HG03558 (cell line): ENCODE measurements at regions not wholly inside any gene's neighbourhood (a gene's known extent, or its start where the extent isn't known, plus 50 kb on each side); places are given as distances from the start of the nearest gene placed in this dataset.
"Not testable (repeated sequence)": the region's sequence is repeated elsewhere in the genome, so short reads cannot be mapped to it uniquely, and the experiment has no call there.

Experiments
- ATAC-seq: cut with Tn5 transposase; IDR thresholded peaks from one replicate; pipeline ENCODE4 v1.9.1; 2021; ENCODE audit warnings: moderate number of reproducible peaks; ENCODE audit not compliant: unreplicated experiment; ENCODE audit errors: extremely low read depth

DNA sequence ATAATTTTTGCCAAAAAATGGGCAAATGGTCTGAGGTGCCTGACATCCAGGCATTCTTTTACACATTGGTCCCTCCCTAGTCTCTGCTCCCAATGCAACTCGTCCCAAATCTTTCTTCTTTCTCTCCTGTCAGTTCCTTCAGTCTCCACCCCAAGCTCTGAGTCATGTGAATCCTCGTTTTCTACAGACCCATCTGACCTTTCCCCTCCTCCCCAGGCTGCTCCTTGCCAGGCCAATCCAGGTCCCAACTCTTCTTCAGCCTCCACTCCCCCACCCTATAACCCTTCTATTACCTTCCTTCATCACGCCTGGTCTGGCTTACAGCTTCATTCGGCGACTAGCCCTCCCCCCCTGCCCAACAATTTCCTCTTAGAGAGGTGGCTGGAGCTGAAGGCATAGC lies 55.3 kb downstream of the BBS10 start:
- ATAC-seq, result not testable (repeated sequence)

DNA sequence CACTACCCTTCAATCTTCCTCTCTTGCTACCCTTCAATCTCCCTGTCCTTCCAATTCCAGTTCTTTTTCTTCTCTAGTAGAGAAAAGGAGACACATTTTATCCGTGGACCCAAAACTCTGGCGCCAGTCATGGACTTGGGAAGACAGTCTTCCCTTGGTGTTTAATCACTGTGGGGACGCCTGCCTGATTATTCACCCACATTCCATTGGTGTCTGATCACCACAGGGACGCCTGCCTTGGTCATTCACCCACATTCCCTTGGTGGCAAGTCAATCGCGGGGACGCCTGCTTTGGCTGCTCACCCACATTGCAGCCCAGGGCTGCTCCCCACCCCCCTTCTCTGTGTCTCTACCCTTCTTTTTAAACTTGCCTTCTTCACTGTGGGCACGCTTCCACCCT lies 55.9 kb downstream of the BBS10 start:
- ATAC-seq, result not testable (repeated sequence)

DNA sequence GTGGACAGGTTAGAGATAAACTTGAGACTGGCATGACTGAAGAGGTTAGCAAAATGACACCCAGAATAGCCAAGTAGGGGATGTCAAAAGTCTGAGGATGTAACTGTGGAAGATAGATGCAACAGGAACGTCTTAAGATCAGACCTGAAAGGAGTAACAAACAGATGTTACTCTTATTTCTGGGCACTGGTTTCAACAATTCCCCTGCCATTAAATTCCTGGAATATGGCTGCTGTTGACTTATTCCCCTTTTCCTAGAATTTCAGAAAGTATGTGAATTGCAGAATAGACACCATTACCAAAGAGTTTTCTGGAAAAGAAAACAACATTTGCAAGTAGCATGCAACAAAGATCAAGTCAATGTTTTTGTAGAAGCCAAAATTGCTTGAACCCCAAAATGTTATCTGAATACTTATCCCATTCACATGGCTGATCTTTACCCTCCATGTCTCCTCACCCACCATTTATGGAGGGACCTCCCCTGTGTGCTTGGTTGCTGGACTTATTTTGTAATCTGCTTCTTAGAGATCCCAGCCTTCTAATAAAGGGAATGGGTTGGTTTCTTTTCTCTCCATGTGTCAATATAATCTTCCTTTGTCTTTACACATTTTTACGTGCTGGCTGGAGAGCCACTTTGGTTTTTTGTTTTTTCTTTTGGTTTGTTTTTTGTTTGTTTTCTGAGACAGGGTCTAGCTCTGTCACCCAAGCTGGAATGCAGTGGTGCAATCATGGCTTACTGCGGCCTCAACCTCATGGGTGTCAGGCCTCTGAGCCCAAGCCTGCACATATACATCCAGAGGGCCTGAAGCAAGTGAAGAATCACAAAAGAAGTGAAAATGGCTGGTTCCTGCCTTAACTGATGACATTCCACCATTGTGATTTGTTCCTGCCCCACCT lies 57.0 kb downstream of the BBS10 start:
- ATAC-seq, result no peak

DNA sequence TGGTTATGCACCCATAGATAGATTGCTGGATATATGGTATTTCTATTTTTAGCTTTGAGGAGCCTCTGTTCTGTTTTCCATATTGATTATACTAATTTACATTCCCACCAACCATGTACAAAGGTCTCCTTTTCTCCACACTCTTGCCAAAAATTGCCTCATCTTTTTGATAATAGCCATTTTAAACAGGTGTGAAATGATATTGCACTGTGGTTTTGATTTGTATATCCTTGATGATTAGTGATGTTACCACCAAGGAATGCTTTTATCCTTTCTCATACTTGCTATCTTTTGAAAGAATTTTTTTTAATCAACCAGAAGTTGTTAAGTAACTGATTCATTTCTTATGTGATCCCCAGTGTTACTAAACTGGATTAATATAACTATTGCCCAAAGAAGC lies 60.0 kb downstream of the BBS10 start:
- no peak for ATAC-seq

DNA sequence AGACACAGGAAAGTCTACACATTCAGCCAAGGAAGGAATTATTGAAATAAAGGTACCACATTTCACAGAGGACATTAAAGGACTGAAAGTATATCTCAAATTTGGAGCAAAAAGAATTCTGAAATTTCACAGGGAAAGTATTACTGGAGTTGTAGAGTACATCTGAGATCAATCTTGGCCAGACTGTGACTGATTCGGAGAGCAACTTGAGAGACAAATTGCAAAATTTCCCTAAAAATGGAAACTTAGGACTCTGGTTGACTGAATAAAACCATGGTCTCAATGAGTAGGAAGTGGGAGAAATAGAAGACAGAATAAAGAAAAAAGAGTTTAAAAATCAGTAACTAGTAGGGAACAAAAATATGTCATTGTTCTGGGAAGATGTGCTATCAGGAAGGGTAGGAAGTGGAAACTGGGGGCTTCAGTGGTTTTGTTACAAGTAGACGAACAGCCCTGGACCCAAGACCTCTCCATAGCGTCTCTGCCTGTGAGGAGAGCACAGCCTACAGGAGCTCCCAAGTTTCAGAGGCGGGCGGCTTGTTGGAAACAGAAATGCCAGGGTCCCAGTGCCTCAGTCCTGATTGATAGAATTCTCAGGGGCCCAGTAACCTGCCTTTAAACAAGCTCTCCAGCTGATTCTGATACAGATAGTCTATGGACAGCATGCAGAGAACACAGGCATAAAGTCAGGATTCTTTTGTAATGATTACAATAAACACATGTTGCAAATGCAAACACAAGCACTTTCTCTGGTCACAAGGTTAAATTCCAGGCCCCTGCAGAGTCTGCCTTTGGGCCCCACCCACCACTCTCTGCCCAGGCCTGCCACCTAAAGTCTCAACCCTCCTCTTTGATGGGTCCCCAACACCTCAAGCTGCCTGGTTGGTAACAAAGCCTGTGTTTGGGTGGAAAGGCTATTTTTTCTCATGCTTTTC lies 63.1 kb downstream of the BBS10 start:
- ATAC-seq, result no peak

DNA sequence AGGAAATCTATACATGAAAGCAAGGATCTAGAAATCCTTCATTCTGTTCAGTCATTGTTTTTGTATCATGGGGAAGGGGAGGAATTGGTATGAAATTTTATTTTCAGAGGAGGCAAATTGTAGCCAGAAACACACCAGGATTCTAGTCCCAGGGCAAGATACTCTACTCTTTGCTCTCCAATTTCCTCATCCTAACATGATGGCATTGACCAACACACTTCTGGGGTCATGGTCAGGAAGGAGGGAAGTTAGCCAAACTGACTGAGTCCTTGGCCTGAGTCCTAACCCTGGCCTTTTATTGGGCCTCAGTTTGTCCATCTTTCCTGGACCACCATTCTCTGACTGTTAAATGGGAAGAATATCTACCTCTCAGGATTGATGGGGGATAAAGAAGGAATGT lies 65.5 kb downstream of the BBS10 start:
- no peak for ATAC-seq

DNA sequence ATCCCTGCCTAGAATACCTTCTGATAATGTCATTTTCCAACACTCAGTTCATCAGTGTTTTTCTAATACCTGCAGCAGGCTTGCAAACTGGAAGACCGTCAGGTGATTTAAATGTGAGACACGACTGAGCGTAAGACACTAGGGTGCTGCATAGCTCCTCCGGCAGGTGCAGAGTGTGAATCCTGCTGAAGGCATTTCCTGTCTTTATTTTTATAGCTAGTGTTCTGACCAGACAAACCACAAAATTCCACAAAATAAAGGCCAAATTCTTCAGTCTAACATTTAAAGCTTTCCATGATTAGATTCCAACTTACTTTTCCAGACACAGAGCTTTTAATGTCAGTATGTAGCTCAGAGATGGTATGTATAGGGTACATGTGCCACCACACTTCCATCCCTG lies 70.7 kb downstream of the BBS10 start:
- ATAC-seq, result no peak

DNA sequence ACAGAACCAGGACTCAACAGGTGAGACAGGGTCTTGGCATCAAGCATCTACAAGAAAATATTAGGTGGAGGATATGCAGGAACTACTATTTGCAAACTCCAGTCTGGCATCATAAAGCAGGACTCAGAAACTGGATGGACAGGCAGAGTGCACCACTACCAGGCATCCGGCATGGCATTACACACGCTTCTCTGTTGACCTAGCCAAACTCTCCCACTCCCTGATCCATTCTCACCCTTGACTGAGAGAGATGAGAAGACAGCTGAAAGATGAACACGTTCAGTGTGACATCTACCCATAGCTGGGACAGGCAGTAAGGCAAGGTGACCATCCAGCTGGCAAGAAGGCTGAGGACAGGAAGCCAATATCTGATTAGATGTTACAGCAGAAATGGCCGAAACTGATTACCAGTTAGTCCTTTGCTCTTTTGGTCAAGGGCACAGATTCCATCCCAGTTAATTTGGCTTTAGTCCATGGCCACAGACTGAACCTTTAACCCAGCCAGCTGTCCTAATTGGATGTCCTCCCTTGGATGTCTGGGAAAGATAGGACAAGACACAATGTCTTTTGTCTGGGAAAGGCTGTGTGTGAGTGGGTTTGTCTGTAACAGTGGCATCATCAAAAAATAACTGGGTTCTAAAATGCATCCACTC lies 71.6 kb downstream of the BBS10 start:
- no peak for ATAC-seq

DNA sequence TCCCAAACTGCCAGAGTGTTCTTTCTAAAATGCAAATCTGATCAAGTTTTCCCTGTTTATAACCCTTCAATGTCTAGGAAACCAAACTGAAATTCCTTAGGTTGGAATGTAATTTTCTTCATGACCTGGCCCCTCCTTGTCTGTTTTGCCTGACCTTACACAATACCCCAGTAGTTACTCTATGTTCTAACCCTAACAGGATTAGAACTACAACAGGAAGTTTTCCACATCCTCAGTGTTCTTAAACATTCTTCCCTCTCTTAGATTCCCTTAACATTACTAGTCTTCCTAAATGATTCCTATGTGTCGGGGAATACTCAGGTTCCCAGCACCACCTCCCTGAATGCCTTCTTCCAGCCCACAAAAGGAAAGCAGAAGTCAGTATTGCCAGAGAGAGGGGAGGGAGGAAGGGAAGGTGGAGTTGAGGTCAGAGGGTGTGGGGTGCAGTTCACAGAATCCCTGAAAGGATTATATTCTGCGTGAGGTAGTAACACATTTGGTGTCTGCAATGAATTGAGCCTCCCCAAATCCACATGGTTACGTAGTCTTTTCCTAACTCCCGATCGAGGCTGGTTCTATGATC lies 72.6 kb downstream of the BBS10 start:
- no peak for ATAC-seq

DNA sequence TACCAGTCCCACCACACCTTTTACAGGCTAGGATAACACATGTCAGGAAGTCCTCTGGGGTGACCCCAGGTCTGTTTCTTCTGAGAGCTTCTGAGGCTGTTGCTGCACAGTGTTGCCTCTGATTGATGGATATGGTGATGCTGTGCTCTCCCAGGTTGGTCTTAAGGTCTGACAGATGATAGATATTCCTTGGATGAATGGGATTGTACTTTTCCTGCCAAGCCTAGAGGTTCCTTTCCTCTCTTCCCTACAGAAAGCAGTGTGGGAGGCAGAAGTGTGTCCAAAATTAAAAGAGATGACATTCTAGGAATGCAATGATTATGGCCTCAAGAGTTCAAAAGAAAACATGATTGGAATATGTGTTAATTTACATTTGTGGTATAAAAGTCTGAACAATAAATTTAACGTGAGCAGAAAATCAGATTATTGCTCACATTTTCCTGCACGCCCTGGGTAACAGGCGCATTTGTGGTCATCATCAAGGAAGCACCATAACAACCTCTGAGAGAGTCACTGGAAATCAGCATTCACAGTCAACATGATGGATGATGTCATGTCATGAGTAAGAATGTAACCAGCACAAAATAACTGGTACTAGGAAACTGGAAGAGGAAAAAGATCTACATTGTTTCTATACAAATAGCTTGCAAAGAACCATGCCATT lies 73.7 kb downstream of the BBS10 start:
- ATAC-seq, result no peak

DNA sequence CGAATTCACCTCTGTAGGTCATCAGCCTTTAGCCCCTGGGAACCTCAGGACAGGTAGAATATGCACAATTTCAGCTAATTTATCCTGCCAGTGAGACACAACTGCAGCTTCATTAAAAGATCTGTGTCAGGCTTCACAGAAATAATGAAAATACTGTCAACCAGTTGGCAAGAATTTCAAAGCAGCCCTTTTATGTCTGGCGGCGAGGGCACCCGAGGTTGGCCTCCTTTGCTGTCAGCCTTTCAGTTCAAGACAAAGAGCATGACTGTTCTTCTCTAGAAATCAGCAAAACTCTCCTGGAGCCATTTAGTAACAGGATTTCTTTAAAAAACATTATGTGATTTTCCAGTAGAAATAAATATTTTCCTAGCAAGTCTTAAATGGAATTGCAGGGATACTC lies 75.9 kb downstream of the BBS10 start:
- no peak for ATAC-seq

DNA sequence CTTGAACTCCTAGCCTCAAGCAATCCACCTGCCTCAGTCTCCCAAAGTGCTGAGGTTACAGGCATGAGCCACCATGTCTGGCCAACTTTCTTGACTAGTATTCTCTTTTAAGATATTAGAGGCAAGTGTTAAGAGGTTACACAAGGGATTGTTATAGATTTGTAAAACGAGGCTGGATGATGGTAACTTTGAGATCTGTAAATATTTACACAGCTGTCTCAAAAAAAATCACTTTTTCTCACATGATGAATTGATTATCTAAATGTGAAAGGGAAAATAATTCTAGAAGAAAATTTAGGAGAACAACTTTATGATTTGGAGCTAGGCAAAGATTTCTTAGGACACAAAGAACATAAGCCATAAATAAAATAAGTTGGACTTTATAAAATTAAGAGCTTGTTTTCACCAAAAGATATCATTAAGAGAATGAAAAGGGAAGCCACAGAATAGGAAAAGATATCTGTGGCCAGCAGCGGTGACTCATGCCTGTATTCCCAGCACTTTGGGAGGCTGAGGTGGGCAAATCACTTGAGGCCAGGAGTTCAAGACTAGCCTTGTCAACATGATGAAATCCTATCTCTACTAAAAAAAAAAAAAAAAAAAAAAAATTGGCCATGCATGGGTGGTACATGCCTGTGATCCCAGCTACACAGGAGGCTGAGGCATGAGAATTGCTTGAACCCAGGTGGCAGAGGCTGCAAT lies 77.4 kb downstream of the BBS10 start:
- ATAC-seq, result no peak

DNA sequence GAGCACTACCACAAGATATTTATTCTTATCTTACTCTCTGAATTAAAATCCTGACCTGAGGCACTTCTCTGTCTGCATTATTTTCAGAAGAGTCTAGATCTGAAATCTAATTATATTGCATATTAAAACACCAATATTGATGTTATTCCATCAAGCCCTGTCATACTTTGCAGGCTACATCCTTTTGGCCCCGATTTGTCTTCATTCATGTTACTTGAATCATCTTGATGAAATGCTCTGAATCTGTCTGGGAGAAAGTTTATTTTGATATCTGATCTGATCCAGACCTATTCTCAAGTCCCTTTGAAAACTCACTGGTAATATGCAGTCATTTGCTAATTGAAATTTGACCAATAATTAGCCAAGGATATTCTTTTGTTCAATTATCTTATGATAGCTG lies 79.9 kb downstream of the BBS10 start:
- ATAC-seq, result no peak

DNA sequence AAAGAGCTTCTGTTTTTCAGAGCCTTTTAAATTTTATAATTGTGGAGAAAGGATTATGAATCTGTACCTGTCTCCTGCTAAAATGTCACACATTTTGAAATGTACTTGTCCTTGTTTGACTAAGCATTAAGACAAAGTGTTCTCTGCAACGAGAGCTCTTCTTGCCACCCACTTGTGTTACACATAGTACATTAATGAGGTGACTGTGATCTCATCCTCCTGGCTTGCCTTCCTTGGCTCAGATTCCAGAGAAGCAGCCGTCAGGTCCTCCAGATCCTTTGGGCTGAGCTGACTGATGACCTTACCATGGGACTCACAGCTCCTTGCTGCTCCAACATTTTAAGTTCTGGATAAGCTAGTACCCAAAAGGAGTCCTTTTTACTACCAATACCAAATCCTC lies 81.4 kb downstream of the BBS10 start:
- ATAC-seq, result no peak

DNA sequence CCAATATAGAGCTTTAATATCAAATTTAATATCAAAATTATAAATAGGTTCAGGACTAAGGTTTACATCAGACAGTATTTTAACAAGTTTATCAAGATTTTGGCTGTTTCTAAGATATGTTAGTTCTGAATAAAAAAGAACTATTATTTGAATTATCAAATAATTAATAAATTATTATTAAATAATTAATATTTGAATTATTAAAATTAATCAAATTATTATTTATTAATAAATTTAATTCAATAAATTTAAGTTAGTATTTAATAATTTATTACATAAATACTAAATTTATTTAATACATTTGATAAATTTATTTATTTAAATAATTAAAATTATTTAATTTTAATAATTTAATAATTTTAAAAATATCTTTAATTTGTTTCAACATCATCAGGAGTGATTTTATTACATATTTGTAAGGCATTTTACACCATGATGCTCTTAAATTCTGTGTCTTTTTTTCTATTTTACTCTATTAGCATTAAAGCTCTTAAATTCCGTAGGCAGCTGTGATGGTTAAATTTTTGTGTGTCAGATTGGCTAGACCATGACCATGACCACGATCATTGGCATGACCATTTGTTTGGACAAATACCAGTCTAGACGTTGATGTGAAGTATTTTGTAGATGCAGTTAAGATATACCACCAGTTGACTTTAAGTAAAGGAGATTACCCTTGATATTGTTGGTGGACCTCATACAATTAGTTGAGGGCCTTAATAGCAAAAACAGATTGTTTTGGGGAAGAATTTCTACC lies 82.6 kb downstream of the BBS10 start:
- ATAC-seq, result no peak

DNA sequence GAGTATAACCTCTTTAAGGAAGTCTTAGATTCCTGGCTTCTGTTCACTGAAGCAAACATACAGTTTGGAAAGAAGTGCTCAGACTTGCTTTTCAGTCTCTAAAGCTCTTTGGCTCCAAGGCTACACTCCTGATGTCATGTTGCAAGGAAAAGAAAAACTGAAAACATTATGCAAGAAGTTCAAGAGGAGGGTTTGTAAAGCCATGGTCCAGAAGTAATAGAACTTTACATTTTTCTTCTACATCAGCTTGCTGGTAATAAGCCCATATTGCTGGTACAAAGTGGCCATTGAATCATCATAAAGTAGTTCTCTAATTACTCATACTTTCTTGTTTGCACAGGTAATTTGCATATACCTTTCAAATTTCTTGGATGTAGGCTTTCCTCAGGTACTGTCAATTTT lies 83.6 kb downstream of the BBS10 start:
- no peak for ATAC-seq

DNA sequence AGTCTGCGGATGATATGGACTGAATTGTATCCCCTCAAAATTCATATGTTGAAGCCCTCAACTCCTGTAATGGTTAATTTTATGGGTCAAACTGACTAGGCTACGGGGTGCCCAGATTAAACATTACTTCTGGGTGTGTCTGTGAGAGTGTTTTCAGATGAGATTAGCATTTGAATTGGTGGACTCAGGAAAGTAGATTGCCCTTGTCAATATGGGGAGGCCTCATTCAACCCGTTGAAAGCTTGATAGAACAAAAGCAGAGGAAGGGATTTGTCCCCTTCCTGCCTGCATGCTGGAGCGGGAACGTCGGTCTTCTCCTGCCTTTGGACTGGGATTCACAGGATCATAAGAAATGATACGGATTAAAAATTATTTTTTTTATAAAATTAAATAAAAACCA lies 84.5 kb downstream of the BBS10 start:
- ATAC-seq, result no peak

DNA sequence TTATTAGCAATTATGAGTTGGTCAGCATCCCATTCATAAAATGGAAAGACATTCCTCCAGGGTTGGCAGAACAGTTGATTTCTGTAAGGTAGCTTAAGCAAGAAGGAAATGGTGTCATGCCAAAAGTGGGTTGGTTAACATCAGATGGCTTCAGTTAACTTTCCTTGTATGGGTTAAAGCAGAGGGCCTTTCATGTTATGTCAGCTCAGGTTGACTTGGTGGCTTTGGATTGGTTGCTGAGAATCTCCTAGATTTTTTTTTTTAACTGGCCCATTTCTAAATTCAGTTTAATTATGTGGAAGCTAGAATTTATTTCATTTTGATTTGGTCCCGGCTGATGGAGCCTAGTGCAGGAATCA lies 87.8 kb downstream of the BBS10 start:
- no peak for ATAC-seq
